Activated naive CD4-positive, alpha-beta T cell treated with anti-CD3 and anti-CD28 coated beads, Interleukin-2, amount 10 ng/mL, durations not matched to agents 7 days and 5 days (primary cell): ENCODE measurements at regions not wholly inside any gene's neighbourhood (a gene's known extent, or its start where the extent isn't known, plus 50 kb on each side); places are given as distances from the start of the nearest gene placed in this dataset.
"Not testable (repeated sequence)": the region's sequence is repeated elsewhere in the genome, so short reads cannot be mapped to it uniquely, and the experiment has no call there.

Experiments
- CTCF ChIA-PET: fragments of 350-600 bp; sonication (Branson Sonifier 250); formaldehyde crosslinking; loops from one replicate; lab custom pipeline; 2021; ENCODE audit warnings: antibody characterized with exemption; lab: Charles Lee
- DNase-seq: peaks from one replicate; pipeline ENCODE4 v3.0.0-alpha.2; 2020
- H3K27ac Mint-ChIP-seq: one replicate; pipeline ENCODE4 v1.8.0; 2021; ENCODE audit warnings: mild to moderate bottlenecking, moderate library complexity, mixed read lengths
- H3K27me3 Mint-ChIP-seq: one replicate; pipeline ENCODE4 v1.8.0; 2021; ENCODE audit warnings: mild to moderate bottlenecking, mixed read lengths
- H3K36me3 Mint-ChIP-seq: one replicate; pipeline ENCODE4 v1.8.0; 2021; ENCODE audit warnings: mixed read lengths
- H3K4me1 Mint-ChIP-seq: one replicate; pipeline ENCODE4 v1.8.0; 2021; ENCODE audit warnings: mixed read lengths
- H3K4me3 Mint-ChIP-seq: one replicate; pipeline ENCODE4 v1.8.0; 2021; ENCODE audit warnings: mild to moderate bottlenecking, moderate library complexity, mixed read lengths
- H3K9me3 Mint-ChIP-seq: one replicate; pipeline ENCODE4 v1.8.0; 2021; ENCODE audit warnings: mixed read lengths

- Mint-ChIP-seq H3K9me3 (no peaks in the 10 kb centered on the region), H3K36me3 (no peaks in the 10 kb centered on the region), H3K4me1 (no peaks in the 10 kb centered on the region), H3K27me3 (no peaks in the 10 kb centered on the region), H3K4me3 (no peak overlapping the region), H3K27ac (no peak overlapping the region)
- DNase-seq = no peak
- CTCF ChIA-PET = no interaction called here
These were observed 143.0 kb upstream of the RPS23 start for GRCh38 chr5:82421119-82421518.

DNA sequence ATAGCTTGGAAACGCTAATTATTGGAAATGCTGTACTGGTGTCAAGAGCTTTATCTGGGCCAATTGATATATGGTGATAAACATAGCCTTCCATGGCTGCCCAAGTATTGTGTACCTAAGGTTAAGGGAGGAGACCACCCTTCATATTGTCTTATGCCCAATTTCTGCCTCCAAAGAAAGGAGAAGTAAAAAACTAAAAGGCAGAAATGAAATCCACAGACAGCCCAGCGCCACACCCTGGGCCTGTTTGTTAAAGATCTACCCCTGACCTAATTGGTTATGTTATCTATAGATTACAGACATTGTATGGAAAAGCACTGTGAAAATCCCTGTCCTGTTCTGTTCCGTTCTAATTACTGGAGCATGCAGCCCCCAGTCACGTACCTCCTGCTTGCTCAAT lies 142.4 kb upstream of the RPS23 start:
- H3K4me1 Mint-ChIP-seq, H3K36me3 Mint-ChIP-seq, H3K27ac Mint-ChIP-seq, DNase-seq, CTCF ChIA-PET, H3K9me3 Mint-ChIP-seq, H3K4me3 Mint-ChIP-seq, H3K27me3 Mint-ChIP-seq: not testable (repeated sequence)

- DNase-seq = no peak
- CTCF ChIA-PET = no interaction called here
These were observed 141.6 kb upstream of the RPS23 start for GRCh38 chr5:82419559-82420332.

GRCh38 chr5:82418608-82418950 lies 140.4 kb upstream of the RPS23 start:
- H3K36me3 Mint-ChIP-seq = no peaks in the 10 kb centered on the region
- DNase-seq = no peak
- H3K9me3 Mint-ChIP-seq = no peaks in the 10 kb centered on the region
- CTCF ChIA-PET = no interaction called here
- H3K4me3 Mint-ChIP-seq = no peak overlapping the region
- no peaks in the 10 kb centered on the region for H3K4me1 Mint-ChIP-seq
- H3K27ac Mint-ChIP-seq = no peak overlapping the region
- no peaks in the 10 kb centered on the region for H3K27me3 Mint-ChIP-seq

More at GRCh38 chr5:82419559-82420332, 141.6 kb upstream of the RPS23 start:
- Mint-ChIP-seq H3K4me1 (no peaks in the 10 kb centered on the region), H3K27me3 (no peaks in the 10 kb centered on the region), H3K36me3 (no peaks in the 10 kb centered on the region), H3K27ac (no peak overlapping the region), H3K4me3 (no peak overlapping the region), H3K9me3 (no peaks in the 10 kb centered on the region)

DNA sequence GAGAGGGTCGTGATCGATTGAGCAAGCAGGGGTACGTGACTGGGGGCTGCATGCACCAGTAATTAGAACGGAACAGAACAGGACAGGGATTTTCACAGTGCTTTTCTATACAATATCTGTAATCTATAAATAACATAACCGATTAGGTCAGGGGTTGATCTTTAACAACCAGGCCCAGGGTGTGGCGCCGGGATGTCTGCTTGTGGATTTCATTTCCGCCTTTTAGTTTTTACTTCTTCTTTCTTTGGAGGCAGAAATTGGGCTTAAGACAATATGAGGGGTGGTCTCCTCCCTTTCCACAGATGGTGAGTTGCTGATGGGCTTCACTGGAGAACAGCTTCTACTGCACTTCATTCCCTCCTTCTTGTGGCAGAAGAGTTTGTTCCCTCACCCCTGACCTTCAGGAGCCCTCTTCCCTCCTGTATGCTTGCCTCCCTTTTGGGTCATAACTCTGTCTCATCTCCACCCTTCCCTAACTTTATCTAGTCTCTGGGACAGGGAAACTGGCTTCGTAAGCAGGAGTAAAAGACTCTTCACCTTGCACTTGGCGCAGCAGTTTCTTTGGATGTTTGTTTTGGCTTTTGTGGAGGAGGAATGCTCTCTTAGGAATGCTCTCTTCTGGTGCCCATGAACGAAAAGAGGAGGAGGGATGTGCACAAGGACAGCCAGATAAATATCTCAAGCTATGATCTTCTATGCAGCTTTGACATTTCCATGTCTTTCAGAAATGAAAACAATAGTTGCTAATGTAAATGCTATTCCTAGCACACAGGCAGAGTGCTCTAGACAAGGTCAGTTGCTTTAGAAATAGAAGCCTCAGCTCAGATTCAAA lies 139.8 kb upstream of the RPS23 start:
- no peak overlapping the region for H3K4me3 Mint-ChIP-seq
- H3K27ac Mint-ChIP-seq = no peak overlapping the region
- H3K36me3 Mint-ChIP-seq = no peaks in the 10 kb centered on the region
- no peaks in the 10 kb centered on the region for H3K4me1 Mint-ChIP-seq
- H3K9me3 Mint-ChIP-seq = no peaks in the 10 kb centered on the region
- DNase-seq = no peak
- no peaks in the 10 kb centered on the region for H3K27me3 Mint-ChIP-seq
- CTCF ChIA-PET = no interaction called here

DNA sequence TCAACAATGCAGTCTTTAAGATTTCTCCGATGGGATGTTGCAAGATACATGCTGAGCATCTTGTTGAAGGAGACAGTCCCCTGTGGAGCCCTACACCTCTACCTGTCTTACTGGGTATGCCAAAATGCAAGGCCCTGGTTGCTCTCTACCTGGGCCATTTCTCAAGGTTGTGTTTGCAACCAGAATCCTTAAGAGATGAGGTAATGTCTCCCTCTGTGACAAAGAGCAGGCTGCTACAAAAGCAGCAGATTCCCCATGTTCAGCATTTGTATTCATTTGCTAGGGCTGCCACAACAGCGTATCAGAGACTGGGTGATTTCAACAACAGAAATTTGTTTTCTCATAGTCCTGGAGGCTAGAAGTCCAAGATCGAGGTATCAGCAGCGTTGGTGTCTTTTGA lies 138.4 kb upstream of the RPS23 start:
- H3K4me1 Mint-ChIP-seq = no peaks in the 10 kb centered on the region
- no peaks in the 10 kb centered on the region for H3K9me3 Mint-ChIP-seq

DNA sequence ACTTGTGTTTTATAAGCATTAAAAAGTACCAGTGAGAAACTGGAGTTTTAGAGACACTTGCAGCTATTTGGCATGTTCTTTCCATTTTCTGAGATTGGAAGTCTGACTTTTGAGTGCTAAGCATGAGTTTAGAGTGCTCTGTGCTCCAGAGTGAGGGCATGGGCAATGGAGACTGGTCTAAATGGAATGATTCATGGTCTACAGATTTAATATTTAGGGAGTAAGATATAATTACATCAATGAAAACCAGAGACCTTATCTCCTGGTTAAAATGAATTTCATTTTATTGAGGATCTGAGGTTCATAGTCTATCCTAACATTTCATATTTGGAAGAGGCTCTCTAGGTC lies 135.9 kb upstream of the RPS23 start:
- Mint-ChIP-seq H3K27ac (no peak overlapping the region), H3K36me3 (no peaks in the 10 kb centered on the region), H3K4me3 (no peak overlapping the region), H3K27me3 (no peaks in the 10 kb centered on the region), H3K4me1 (no peaks in the 10 kb centered on the region), H3K9me3 (no peaks in the 10 kb centered on the region)
- no peak for DNase-seq
- CTCF ChIA-PET = no interaction called here

More for the DNA sequence above, 138.4 kb upstream of the RPS23 start:
- Mint-ChIP-seq H3K27ac (no peak overlapping the region), H3K4me3 (no peak overlapping the region), H3K36me3 (no peaks in the 10 kb centered on the region), H3K27me3 (no peaks in the 10 kb centered on the region)
- CTCF ChIA-PET = no interaction called here
- DNase-seq = no peak

DNA sequence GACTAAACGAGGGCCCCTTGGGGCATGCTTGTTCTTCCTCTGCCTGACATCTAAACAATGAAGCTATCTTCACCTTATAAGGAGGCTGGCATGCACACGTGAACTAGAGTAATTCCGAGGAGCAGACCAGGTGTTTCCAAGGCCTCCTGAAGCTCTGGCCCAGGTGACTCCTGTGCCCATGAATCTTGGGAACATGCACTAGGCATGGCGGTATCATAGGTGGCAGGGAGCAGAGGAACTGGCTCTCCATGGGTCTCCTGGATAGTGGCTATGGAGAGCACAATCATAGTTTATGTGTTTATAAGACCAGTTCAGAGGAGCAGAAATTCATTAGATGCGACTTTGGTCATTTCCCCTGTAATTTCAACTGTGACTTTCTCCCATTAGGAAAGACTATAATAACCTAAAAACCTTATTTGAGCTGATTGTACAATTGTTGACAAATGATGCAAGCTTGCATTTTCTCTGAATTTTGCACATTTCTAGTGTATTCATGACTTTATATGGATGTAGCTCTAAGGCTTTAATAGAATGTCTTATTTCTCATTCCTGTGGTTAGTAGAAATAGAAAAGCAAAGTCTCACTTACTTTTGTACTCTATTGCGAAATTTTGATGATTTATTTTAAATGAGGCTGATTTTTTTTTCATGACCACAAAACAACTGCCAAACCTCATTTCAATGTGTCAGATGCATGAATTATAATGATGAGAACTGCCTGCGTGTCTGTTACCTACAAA lies 135.3 kb upstream of the RPS23 start:
- no peak for DNase-seq

GRCh38 chr5:82408033-82408432 lies 129.9 kb upstream of the RPS23 start:
- CTCF ChIA-PET = no interaction called here
- H3K9me3 Mint-ChIP-seq = peaks cover 4% of the 10 kb centered on the region
- H3K4me3 Mint-ChIP-seq = no peak overlapping the region
- H3K4me1 Mint-ChIP-seq = no peaks in the 10 kb centered on the region
- H3K27ac Mint-ChIP-seq = no peak overlapping the region
- H3K27me3 Mint-ChIP-seq = no peaks in the 10 kb centered on the region
- DNase-seq = no peak
- H3K36me3 Mint-ChIP-seq = no peaks in the 10 kb centered on the region

More for the DNA sequence above, 135.3 kb upstream of the RPS23 start:
- CTCF ChIA-PET = no interaction called here
- H3K27ac Mint-ChIP-seq = no peak overlapping the region
- no peaks in the 10 kb centered on the region for H3K27me3 Mint-ChIP-seq
- H3K36me3 Mint-ChIP-seq = no peaks in the 10 kb centered on the region
- no peaks in the 10 kb centered on the region for H3K4me1 Mint-ChIP-seq
- H3K4me3 Mint-ChIP-seq = no peak overlapping the region
- no peaks in the 10 kb centered on the region for H3K9me3 Mint-ChIP-seq

DNA sequence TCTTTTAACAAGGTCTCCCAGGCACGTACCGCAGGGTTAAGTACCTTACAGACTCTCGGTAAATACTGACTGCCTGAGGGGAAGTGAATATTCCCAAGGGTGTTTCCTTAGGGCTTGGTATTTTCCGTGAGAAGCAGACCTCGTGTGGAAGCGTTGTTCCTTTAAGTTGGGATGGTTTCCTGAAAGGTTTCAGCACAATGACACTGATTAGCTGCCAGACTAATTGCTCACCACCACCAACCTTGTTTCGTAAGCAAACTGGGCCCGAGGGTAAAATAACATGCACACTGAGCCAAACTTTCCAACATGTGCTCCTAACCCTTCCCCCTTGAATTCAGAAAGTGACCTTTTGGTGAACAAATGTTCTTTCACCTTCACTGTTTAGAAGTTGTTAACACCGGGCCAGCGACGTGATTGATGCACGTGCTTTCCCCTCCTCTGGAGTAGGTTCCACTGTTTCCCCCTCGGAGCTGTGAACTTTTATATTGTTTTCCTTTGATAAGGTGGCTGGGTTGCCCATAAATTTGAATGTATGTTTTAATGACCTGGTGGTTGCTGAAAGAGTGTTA lies 128.1 kb upstream of the RPS23 start:
- Mint-ChIP-seq H3K4me3 (no peak overlapping the region), H3K27ac (no peak overlapping the region), H3K27me3 (no peaks in the 10 kb centered on the region), H3K36me3 (no peaks in the 10 kb centered on the region), H3K9me3 (peaks cover 7% of the 10 kb centered on the region), H3K4me1 (no peaks in the 10 kb centered on the region)
- CTCF ChIA-PET = no interaction called here
- no peak for DNase-seq

- DNase-seq = no peak
- H3K4me3 Mint-ChIP-seq = no peak overlapping the region
- CTCF ChIA-PET = no interaction called here
- H3K27ac Mint-ChIP-seq = no peak overlapping the region
- H3K36me3 Mint-ChIP-seq = no peaks in the 10 kb centered on the region
- no peaks in the 10 kb centered on the region for H3K4me1 Mint-ChIP-seq
- no peaks in the 10 kb centered on the region for H3K27me3 Mint-ChIP-seq
- H3K9me3 Mint-ChIP-seq = peaks cover 7% of the 10 kb centered on the region
These were observed 127.6 kb upstream of the RPS23 start for GRCh38 chr5:82405618-82406204.

- Mint-ChIP-seq H3K36me3 (no peaks in the 10 kb centered on the region), H3K27ac (no peak overlapping the region), H3K27me3 (no peaks in the 10 kb centered on the region), H3K4me3 (no peak overlapping the region), H3K4me1 (no peaks in the 10 kb centered on the region), H3K9me3 (peaks cover 7% of the 10 kb centered on the region)
- DNase-seq = no peak
- CTCF ChIA-PET = no interaction called here
These were observed 127.0 kb upstream of the RPS23 start for GRCh38 chr5:82405161-82405560.

- H3K27me3 Mint-ChIP-seq = no peaks in the 10 kb centered on the region
- H3K27ac Mint-ChIP-seq = no peak overlapping the region
- no peak for DNase-seq
- CTCF ChIA-PET = no interaction called here
- H3K36me3 Mint-ChIP-seq = no peaks in the 10 kb centered on the region
- peaks cover 7% of the 10 kb centered on the region for H3K9me3 Mint-ChIP-seq
- no peak overlapping the region for H3K4me3 Mint-ChIP-seq
- no peaks in the 10 kb centered on the region for H3K4me1 Mint-ChIP-seq
These were observed 126.3 kb upstream of the RPS23 start for GRCh38 chr5:82404382-82404945.

- Mint-ChIP-seq H3K27ac (no peak overlapping the region), H3K4me3 (no peak overlapping the region), H3K27me3 (no peaks in the 10 kb centered on the region), H3K9me3 (peaks cover 7% of the 10 kb centered on the region), H3K4me1 (no peaks in the 10 kb centered on the region), H3K36me3 (no peaks in the 10 kb centered on the region)
- CTCF ChIA-PET = no interaction called here
- no peak for DNase-seq
These were observed 125.6 kb upstream of the RPS23 start for GRCh38 chr5:82403724-82404123.
